ENCODE measurements at regions not wholly inside any gene's neighbourhood (a gene's known extent, or its start where the extent isn't known, plus 50 kb on each side); places are given as distances from the start of the nearest gene placed in this dataset.

DNA sequence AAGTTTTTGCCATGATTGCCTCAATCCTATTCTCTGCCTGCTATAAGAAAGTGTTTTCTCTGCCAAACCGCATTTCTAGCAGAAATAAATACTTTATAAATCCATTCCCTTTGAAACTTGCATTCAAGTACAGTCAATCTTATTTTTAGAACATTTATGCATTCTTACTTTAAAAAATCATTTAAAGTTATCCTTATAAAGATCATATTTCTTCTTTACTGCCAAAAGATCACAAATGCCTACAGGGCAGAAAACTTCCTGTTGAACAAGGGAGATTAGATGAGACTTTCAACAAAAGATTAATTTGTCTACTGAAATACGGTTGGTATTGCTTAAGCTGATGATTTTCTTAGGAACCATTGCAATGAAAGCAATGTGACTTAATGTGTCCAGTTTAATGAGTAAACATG lies 207.2 kb upstream of the SLIT2 start:
- TF ChIP-seq ISL1 (CRISPR knock-in tag; IDR thresholded peaks at IDR 0.05) (no peak), OSR1 (CRISPR knock-in tag; IDR thresholded peaks at IDR 0.05) (no peak), RARB (CRISPR knock-in tag; IDR thresholded peaks at IDR 0.05) (0 out of 2 replicates have a peak, but pooled peaks have one; percentile 50), TOX (CRISPR knock-in tag; IDR thresholded peaks at IDR 0.05; ENCODE audit: borderline replicate concordance) (0 out of 2 replicates have a peak, but pooled peaks have one; percentile 20), BACH2 (CRISPR knock-in tag; IDR thresholded peaks at IDR 0.05; ENCODE audit: borderline replicate concordance) (no peak)
- TF ChIP-seq, protein P1, sequence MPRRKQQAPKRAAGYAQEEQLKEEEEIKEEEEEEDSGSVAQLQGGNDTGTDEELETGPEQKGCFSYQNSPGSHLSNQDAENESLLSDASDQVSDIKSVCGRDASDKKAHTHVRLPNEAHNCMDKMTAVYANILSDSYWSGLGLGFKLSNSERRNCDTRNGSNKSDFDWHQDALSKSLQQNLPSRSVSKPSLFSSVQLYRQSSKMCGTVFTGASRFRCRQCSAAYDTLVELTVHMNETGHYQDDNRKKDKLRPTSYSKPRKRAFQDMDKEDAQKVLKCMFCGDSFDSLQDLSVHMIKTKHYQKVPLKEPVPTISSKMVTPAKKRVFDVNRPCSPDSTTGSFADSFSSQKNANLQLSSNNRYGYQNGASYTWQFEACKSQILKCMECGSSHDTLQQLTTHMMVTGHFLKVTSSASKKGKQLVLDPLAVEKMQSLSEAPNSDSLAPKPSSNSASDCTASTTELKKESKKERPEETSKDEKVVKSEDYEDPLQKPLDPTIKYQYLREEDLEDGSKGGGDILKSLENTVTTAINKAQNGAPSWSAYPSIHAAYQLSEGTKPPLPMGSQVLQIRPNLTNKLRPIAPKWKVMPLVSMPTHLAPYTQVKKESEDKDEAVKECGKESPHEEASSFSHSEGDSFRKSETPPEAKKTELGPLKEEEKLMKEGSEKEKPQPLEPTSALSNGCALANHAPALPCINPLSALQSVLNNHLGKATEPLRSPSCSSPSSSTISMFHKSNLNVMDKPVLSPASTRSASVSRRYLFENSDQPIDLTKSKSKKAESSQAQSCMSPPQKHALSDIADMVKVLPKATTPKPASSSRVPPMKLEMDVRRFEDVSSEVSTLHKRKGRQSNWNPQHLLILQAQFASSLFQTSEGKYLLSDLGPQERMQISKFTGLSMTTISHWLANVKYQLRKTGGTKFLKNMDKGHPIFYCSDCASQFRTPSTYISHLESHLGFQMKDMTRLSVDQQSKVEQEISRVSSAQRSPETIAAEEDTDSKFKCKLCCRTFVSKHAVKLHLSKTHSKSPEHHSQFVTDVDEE (CRISPR knock-in tag; IDR thresholded peaks at IDR 0.05): no peak

DNA sequence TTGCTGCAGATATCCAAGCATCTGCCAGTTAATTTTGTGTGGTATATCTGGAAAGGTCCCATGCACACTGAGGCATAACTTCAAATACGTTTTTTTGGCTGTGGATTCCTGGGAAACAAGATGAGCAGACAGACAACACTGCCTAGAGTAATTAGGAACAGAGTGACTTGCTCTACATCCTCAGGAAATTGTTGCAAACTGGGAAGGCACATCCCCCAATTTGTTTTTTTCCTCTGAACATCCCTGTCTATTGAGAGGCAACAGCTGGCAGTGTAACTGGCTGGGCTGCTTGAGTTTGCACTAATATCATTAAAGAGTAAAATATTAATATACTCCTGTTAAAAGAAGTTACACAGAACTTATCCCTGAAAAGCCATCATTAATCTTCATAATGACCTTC lies 207.7 kb upstream of the SLIT2 start:
- TF ChIP-seq ZNF565 (CRISPR knock-in tag; conservative IDR thresholded peaks at IDR 0.05; ENCODE audit: low read depth): no peak
- no peak for TF ChIP-seq TOX (CRISPR knock-in tag; IDR thresholded peaks at IDR 0.05; ENCODE audit: borderline replicate concordance)
- TF ChIP-seq BACH2 (CRISPR knock-in tag; IDR thresholded peaks at IDR 0.05; ENCODE audit: borderline replicate concordance): no peak
- TF ChIP-seq SNAI2 (CRISPR knock-in tag; IDR thresholded peaks at IDR 0.05): no peak
- TF ChIP-seq, protein P2, sequence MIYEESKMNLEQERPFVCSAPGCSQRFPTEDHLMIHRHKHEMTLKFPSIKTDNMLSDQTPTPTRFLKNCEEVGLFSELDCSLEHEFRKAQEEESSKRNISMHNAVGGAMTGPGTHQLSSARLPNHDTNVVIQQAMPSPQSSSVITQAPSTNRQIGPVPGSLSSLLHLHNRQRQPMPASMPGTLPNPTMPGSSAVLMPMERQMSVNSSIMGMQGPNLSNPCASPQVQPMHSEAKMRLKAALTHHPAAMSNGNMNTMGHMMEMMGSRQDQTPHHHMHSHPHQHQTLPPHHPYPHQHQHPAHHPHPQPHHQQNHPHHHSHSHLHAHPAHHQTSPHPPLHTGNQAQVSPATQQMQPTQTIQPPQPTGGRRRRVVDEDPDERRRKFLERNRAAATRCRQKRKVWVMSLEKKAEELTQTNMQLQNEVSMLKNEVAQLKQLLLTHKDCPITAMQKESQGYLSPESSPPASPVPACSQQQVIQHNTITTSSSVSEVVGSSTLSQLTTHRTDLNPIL (CRISPR knock-in tag; IDR thresholded peaks at IDR 0.05; ENCODE audit: low read depth): no peak
- no peak for TF ChIP-seq CSDC2 (CRISPR knock-in tag; IDR thresholded peaks at IDR 0.05)
- TF ChIP-seq ISL1 (CRISPR knock-in tag; IDR thresholded peaks at IDR 0.05): no peak
- no peak for TF ChIP-seq GLIS3 (CRISPR knock-in tag; IDR thresholded peaks at IDR 0.05)
- TF ChIP-seq ZC3H10 (CRISPR knock-in tag; IDR thresholded peaks at IDR 0.05): no peak
- no peak for TF ChIP-seq OSR1 (CRISPR knock-in tag; IDR thresholded peaks at IDR 0.05)
- TF ChIP-seq PPARA (CRISPR knock-in tag; IDR thresholded peaks at IDR 0.05; ENCODE audit: borderline replicate concordance): no peak
- TF ChIP-seq ESRRG (CRISPR knock-in tag; IDR thresholded peaks at IDR 0.05): no peak
- TF ChIP-seq, protein P3, sequence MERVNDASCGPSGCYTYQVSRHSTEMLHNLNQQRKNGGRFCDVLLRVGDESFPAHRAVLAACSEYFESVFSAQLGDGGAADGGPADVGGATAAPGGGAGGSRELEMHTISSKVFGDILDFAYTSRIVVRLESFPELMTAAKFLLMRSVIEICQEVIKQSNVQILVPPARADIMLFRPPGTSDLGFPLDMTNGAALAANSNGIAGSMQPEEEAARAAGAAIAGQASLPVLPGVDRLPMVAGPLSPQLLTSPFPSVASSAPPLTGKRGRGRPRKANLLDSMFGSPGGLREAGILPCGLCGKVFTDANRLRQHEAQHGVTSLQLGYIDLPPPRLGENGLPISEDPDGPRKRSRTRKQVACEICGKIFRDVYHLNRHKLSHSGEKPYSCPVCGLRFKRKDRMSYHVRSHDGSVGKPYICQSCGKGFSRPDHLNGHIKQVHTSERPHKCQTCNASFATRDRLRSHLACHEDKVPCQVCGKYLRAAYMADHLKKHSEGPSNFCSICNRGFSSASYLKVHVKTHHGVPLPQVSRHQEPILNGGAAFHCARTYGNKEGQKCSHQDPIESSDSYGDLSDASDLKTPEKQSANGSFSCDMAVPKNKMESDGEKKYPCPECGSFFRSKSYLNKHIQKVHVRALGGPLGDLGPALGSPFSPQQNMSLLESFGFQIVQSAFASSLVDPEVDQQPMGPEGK (CRISPR knock-in tag; IDR thresholded peaks at IDR 0.05; ENCODE audit: borderline replicate concordance): no peak
- no peak for TF ChIP-seq TCF4 (CRISPR knock-in tag; IDR thresholded peaks at IDR 0.05; ENCODE audit: borderline replicate concordance)
- peak; percentile 72 for ATAC-seq

More for the DNA sequence above, 207.2 kb upstream of the SLIT2 start:
- ATAC-seq: peak; percentile 84

DNA sequence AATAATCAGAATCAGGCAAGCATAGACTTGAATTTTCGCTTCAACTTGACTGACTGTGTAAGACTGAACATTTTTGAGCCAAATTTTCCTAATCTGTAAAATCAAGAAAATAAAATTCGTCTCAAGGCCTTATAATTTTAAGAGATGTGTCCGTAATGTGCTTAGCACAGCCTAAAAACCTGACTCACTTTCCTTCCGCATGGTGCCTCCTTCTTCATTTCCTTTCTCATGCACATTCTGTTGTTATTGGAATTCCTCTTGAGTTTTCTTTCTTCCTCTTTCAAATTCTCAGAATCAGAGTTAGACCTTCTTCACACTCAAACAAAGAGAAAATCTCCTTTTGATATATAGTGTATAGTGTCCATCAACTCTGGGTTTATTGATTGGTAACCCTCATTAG lies 208.9 kb upstream of the SLIT2 start:
- ATAC-seq: no peak
- TF ChIP-seq ZC3H10 (CRISPR knock-in tag; IDR thresholded peaks at IDR 0.05) (no peak), ARNTL (CRISPR knock-in tag; IDR thresholded peaks at IDR 0.05; ENCODE audit: borderline replicate concordance, low read depth) (no peak), SNAI2 (CRISPR knock-in tag; IDR thresholded peaks at IDR 0.05) (no peak), ZFP30 (CRISPR knock-in tag; IDR thresholded peaks at IDR 0.05) (no peak), ZFP3 (CRISPR knock-in tag; IDR thresholded peaks at IDR 0.05) (no peak), TOX (CRISPR knock-in tag; IDR thresholded peaks at IDR 0.05; ENCODE audit: borderline replicate concordance) (no peak)
- TF ChIP-seq, protein P4, sequence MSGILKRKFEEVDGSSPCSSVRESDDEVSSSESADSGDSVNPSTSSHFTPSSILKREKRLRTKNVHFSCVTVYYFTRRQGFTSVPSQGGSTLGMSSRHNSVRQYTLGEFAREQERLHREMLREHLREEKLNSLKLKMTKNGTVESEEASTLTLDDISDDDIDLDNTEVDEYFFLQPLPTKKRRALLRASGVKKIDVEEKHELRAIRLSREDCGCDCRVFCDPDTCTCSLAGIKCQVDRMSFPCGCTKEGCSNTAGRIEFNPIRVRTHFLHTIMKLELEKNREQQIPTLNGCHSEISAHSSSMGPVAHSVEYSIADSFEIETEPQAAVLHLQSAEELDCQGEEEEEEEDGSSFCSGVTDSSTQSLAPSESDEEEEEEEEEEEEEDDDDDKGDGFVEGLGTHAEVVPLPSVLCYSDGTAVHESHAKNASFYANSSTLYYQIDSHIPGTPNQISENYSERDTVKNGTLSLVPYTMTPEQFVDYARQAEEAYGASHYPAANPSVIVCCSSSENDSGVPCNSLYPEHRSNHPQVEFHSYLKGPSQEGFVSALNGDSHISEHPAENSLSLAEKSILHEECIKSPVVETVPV (CRISPR knock-in tag; IDR thresholded peaks at IDR 0.05): no peak
- TF ChIP-seq, protein P3 (CRISPR knock-in tag; IDR thresholded peaks at IDR 0.05; ENCODE audit: borderline replicate concordance): no peak
- TF ChIP-seq, protein P5, sequence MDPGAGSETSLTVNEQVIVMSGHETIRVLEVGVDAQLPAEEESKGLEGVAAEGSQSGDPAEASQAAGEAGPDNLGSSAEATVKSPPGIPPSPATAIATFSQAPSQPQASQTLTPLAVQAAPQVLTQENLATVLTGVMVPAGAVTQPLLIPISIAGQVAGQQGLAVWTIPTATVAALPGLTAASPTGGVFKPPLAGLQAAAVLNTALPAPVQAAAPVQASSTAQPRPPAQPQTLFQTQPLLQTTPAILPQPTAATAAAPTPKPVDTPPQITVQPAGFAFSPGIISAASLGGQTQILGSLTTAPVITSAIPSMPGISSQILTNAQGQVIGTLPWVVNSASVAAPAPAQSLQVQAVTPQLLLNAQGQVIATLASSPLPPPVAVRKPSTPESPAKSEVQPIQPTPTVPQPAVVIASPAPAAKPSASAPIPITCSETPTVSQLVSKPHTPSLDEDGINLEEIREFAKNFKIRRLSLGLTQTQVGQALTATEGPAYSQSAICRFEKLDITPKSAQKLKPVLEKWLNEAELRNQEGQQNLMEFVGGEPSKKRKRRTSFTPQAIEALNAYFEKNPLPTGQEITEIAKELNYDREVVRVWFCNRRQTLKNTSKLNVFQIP (CRISPR knock-in tag; IDR thresholded peaks at IDR 0.05; ENCODE audit: borderline replicate concordance, low read depth): no peak

Measured in SK-N-SH treated with all-trans-retinoic acid at 6 μM for 48 hours (cell line).